ENCODE measurements at regions not wholly inside any gene's neighbourhood (a gene's known extent, or its start where the extent isn't known, plus 50 kb on each side); places are given as distances from the start of the nearest gene placed in this dataset.

- TF ChIP-seq EZH2 (IDR thresholded peaks at IDR 0.05; ENCODE audit: borderline replicate concordance) (no peak), CTCF (IDR thresholded peaks at IDR 0.05; ENCODE audit: poor library complexity) (no peak)
Measured at GRCh38 chr6:132907914-132908313, 93.5 kb downstream of the RPS12 start.
